Activated naive CD8-positive, alpha-beta T cell treated with anti-CD3 and anti-CD28 coated beads for 36 hours (primary cell): ENCODE measurements at regions not wholly inside any gene's neighbourhood (a gene's known extent, or its start where the extent isn't known, plus 50 kb on each side); places are given as distances from the start of the nearest gene placed in this dataset.

ENCODE experiments used
- DNase-seq: peaks from one replicate; pipeline ENCODE4 v3.0.0; 2021
- H3K27ac Mint-ChIP-seq: one replicate; pipeline ENCODE4 v1.8.0; 2022; ENCODE audit warnings: mild to moderate bottlenecking, moderate library complexity, mixed read lengths
- H3K27me3 Mint-ChIP-seq: one replicate; pipeline ENCODE4 v1.8.0; 2022; ENCODE audit warnings: mild to moderate bottlenecking, mixed read lengths
- H3K36me3 Mint-ChIP-seq: one replicate; pipeline ENCODE4 v1.8.0; 2021; ENCODE audit warnings: mild to moderate bottlenecking, mixed read lengths
- H3K4me1 Mint-ChIP-seq: one replicate; pipeline ENCODE4 v1.8.0; 2021; ENCODE audit warnings: mixed read lengths
- H3K4me3 Mint-ChIP-seq: one replicate; pipeline ENCODE4 v1.8.0; 2022; ENCODE audit warnings: mild to moderate bottlenecking, moderate library complexity, mixed read lengths
- H3K9me3 Mint-ChIP-seq: one replicate; pipeline ENCODE4 v1.8.0; 2022; ENCODE audit warnings: mixed read lengths

DNA sequence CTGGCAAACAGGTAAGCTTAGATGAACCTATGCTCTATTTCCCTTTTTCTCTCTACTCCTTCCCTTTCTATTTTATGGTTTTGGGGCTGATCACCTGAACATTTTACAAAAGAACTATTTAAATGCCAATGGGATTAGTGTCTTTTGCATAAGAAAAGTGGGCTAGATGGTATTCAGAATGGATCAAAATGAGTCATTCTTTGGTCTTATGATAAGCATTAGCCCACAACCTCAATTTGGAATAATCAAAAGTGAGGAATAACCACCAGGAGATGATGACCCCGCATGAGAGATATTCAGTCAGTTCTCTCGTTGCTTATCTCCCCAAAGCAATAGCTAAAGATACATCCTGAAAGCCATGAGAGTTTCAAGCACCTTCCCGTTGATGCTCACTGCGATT is 399.0 kb upstream of the CADM1 start:
- H3K27ac Mint-ChIP-seq = no peak overlapping the region
- peaks cover 2% of the 10 kb centered on the region for H3K9me3 Mint-ChIP-seq
- DNase-seq = no peak
- H3K4me3 Mint-ChIP-seq = no peak overlapping the region
- peaks cover 16% of the 10 kb centered on the region for H3K27me3 Mint-ChIP-seq
- no peaks in the 10 kb centered on the region for H3K36me3 Mint-ChIP-seq
- peaks cover 2% of the 10 kb centered on the region for H3K4me1 Mint-ChIP-seq

DNA sequence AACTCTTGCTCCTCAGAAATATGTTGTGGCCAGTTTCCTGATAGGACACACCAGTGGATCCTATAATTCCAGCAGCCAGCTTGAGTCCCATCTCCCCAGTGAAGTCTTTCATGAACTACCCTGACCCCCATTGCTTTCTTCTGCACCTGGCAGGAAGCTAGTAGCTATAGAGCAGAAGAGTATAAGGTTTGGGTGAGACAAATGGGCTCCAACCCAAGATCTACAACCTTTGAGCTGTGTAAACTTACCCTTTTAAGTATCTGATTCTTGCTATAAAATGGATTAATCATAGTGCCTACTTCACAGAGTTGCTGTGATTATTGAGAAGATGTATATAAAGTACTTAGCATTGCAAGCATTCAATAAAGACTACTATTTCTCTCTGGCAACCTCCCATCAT is 396.9 kb upstream of the CADM1 start:
- no peak overlapping the region for H3K4me3 Mint-ChIP-seq
- H3K4me1 Mint-ChIP-seq = peaks cover 2% of the 10 kb centered on the region
- no peak overlapping the region for H3K27ac Mint-ChIP-seq
- DNase-seq = no peak
- H3K27me3 Mint-ChIP-seq = peaks cover 8% of the 10 kb centered on the region
- peaks cover 2% of the 10 kb centered on the region for H3K9me3 Mint-ChIP-seq
- H3K36me3 Mint-ChIP-seq = no peaks in the 10 kb centered on the region

DNA sequence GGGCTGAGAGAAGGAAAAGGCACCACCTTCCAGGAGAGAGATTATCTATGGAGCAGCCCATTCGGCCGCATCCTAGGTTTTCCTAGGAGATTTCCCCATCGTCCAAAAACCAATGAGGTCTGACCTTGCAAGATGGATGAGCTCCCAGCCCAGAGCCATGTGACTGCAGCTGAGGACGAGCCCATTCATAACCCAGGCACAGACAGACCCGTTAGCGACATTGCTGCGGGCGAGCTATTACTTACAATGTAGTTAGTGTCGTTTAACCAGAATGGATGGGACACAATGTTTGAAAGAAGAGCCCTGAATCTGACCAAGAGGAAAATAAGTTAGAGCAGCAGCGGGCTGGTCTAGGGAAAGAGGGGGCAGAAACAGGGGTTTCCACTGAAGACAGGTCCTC is 395.9 kb upstream of the CADM1 start:
- DNase-seq = no peak
- peaks cover 5% of the 10 kb centered on the region for H3K27me3 Mint-ChIP-seq
- no peaks in the 10 kb centered on the region for H3K36me3 Mint-ChIP-seq
- no peaks in the 10 kb centered on the region for H3K9me3 Mint-ChIP-seq
- H3K27ac Mint-ChIP-seq = no peak overlapping the region
- no peaks in the 10 kb centered on the region for H3K4me1 Mint-ChIP-seq
- H3K4me3 Mint-ChIP-seq = no peak overlapping the region

DNA sequence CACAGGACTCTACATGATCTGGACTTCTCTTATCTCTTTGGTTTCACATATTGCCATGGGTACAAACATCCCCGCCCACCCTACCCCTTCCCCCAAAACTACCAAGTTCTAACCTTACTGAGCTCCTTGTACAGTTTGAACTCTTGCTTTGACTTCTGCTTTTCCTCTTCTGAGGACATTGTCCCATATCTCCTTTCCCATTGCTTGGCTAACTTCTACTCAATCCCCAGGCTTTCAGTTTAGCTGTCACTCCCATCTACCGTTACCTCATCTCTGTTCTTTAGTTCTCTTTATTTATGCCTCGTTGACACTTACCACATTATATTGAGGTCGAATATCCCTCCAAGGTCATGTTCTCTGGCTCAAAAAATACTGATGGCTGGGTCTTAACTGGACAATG is 393.5 kb upstream of the CADM1 start:
- H3K27ac Mint-ChIP-seq = no peak overlapping the region
- DNase-seq = no peak
- H3K4me3 Mint-ChIP-seq = no peak overlapping the region
- H3K9me3 Mint-ChIP-seq = no peaks in the 10 kb centered on the region
- H3K36me3 Mint-ChIP-seq = no peaks in the 10 kb centered on the region
- no peaks in the 10 kb centered on the region for H3K4me1 Mint-ChIP-seq
- no peaks in the 10 kb centered on the region for H3K27me3 Mint-ChIP-seq

DNA sequence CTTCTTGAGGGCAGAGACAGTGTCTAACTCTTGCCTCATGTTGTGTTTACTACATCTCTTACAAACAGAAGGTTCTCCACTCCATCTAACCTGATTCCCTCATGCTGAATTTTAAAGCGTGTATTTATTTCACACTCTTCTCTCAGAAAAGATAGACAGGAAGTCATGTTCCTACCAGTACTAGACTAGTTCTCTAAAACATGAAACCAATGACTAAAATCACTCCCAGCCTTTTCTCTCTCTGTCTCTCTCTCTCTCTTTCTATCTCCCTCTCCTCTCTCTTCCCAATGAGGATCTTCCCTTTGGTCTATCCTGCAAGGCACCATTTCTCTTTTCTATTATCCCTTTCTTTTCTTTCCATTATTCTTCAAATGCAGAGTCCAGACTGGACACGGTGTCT is 391.9 kb upstream of the CADM1 start:
- Mint-ChIP-seq H3K36me3 (no peaks in the 10 kb centered on the region), H3K9me3 (no peaks in the 10 kb centered on the region), H3K27me3 (no peaks in the 10 kb centered on the region), H3K27ac (no peak overlapping the region), H3K4me1 (no peaks in the 10 kb centered on the region), H3K4me3 (no peak overlapping the region)
- no peak for DNase-seq

DNA sequence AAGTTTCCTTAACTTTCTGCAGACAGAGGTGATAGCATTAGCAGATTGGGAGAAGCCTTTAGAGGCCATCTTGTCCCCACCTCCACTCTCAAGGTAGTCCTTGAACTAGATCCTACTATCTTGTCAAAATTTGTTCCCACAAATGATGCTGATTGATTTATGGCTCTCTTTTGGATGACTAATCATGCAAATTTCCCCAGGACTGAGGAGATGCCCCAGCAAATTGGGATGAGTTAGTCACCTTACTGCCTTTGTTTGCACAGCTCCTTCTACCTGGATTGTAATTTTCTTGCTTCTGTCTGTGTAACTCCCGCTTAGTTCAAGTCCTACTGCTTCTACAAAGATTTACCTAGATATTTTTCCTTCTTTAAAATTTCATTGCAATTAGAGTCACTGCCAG is 391.4 kb upstream of the CADM1 start:
- no peaks in the 10 kb centered on the region for H3K36me3 Mint-ChIP-seq
- H3K9me3 Mint-ChIP-seq = no peaks in the 10 kb centered on the region
- DNase-seq = no peak
- H3K27me3 Mint-ChIP-seq = no peaks in the 10 kb centered on the region
- no peak overlapping the region for H3K4me3 Mint-ChIP-seq
- no peaks in the 10 kb centered on the region for H3K4me1 Mint-ChIP-seq
- H3K27ac Mint-ChIP-seq = no peak overlapping the region

DNA sequence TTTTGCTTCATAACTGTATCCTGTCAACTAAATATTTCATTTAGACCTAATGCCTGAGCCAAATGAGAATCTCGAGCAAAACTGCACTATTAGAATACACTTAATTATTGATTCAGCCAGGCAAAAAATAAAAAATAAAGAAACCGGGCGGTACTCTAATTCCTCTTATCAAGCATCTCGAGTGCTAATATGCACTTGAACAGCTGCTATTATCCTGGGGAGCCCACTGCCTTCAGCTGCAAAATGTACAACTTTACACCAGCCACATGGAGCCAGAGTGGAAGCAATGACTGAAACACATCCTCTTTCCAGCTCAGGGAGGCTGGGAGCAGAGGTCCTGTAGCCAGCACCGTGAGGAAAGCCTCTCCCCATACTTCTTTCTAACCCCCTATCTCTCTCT is 390.0 kb upstream of the CADM1 start:
- Mint-ChIP-seq H3K27ac (no peak overlapping the region), H3K27me3 (no peaks in the 10 kb centered on the region), H3K4me1 (no peaks in the 10 kb centered on the region), H3K36me3 (no peaks in the 10 kb centered on the region), H3K4me3 (no peak overlapping the region), H3K9me3 (no peaks in the 10 kb centered on the region)
- no peak for DNase-seq

DNA sequence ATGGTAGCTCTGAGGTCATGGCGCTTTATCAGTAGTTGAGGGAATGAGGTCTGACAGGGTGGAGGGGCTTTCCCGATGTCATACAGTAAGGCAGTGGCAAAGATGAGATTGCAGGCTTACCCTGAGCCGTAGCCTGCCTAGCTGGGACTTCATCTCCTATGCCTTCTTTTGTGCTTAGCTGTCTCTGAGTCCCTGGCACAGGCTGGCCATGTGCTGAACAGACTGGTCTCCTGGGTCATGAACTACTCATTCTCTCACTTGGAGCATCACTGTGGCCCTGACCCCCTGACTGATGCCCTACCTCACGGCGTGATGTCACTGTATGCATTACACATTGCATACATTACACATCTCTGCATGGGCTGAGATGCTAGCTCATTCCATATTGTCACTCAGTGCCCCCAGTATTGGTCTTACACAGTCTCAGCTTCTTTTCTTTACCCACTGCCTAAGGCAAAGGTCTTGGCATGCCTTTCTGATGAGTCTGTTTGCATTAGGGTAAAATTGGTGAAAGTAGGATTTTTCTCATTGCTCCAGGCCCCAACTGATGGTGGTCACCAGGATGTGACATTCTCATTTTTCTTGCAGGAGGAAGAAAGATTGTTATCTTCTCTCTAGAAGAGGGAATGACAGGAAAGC is 389.4 kb upstream of the CADM1 start:
- DNase-seq = no peak
- H3K36me3 Mint-ChIP-seq = no peaks in the 10 kb centered on the region
- no peaks in the 10 kb centered on the region for H3K27me3 Mint-ChIP-seq
- H3K4me1 Mint-ChIP-seq = no peaks in the 10 kb centered on the region
- no peak overlapping the region for H3K27ac Mint-ChIP-seq
- no peak overlapping the region for H3K4me3 Mint-ChIP-seq
- no peaks in the 10 kb centered on the region for H3K9me3 Mint-ChIP-seq

DNA sequence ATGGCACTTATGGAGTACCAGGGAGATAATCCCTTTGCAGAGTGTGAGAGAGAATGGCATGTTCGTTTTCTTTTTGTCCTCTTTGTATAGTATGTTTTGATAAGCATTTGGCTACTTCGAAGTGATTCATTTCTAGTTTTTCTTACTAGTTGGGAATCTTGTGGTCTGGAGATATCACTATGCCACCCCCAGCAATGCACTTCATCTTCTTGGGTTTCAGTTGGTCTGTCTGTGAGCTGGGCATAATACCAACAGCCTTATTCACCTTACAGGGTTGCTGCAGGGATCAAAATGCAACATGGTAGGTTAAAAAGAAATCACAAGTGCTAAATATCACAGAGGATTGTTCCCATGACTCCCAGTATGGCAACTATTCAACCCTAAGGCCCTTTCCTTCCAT is 387.8 kb upstream of the CADM1 start:
- Mint-ChIP-seq H3K36me3 (no peaks in the 10 kb centered on the region), H3K4me1 (no peaks in the 10 kb centered on the region), H3K27me3 (no peaks in the 10 kb centered on the region), H3K27ac (no peak overlapping the region), H3K9me3 (no peaks in the 10 kb centered on the region), H3K4me3 (no peak overlapping the region)
- DNase-seq = no peak

DNA sequence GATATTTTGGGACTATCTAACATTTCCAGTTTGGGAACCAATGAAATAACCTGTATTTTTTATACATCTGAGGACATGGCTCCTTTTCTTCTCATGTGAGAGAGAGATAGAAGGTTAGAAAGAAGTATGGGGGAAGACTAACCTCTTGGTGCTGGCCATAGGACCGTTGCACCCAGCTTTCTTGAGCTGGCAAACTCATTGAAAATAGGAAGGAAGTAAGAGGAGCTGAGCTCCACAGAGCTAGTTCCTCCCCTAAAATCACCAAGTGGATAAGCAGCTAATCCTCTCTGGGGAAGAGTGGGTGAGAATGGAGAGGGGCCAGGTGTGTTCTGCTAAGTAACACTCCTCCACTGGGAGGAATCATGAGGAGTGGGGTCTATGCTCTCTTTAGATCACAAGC is 387.4 kb upstream of the CADM1 start:
- Mint-ChIP-seq H3K9me3 (no peaks in the 10 kb centered on the region), H3K4me1 (no peaks in the 10 kb centered on the region), H3K36me3 (no peaks in the 10 kb centered on the region), H3K27me3 (no peaks in the 10 kb centered on the region), H3K27ac (no peak overlapping the region), H3K4me3 (no peak overlapping the region)
- no peak for DNase-seq

DNA sequence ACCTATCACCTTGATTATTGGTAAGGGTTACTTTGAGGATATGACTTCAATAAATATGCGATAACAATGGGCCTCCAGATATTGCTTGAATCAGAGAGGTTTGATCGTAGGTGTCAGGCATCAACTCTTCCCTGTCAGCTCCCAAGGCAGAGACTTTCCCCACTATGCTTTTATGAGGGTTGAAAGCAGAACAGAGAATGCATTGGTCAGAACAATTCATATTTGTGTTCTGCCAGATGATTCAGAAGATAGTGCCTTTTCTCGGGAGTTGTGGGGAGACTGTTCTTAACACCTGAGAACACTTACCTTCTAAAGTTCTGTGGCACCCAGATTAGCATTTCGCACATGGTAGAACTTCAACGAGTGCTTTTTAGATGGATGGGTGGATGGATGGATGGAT is 386.3 kb upstream of the CADM1 start:
- no peaks in the 10 kb centered on the region for H3K36me3 Mint-ChIP-seq
- H3K4me3 Mint-ChIP-seq = no peak overlapping the region
- no peaks in the 10 kb centered on the region for H3K9me3 Mint-ChIP-seq
- no peak overlapping the region for H3K27ac Mint-ChIP-seq
- DNase-seq = no peak
- no peaks in the 10 kb centered on the region for H3K27me3 Mint-ChIP-seq
- no peaks in the 10 kb centered on the region for H3K4me1 Mint-ChIP-seq

DNA sequence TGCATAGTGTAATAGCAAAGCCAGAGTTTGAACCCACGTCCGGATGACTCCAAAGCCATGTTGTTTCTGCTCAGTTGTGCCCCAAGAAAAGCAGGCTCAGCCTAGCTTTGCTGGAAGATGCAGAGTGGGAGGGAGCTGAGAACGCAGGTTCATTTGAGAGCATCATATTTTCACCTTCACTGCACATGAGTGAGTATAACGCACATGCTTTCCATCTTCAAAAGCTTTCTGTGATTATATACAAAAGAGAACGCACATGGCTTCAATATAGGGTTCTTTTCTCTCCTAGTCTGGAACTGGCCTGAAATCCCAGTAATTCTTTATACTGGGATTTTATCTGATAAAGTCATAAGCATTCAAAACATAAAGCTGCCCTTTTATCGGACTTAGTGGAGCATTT is 385.5 kb upstream of the CADM1 start:
- Mint-ChIP-seq H3K4me1 (no peaks in the 10 kb centered on the region), H3K27ac (no peak overlapping the region), H3K36me3 (no peaks in the 10 kb centered on the region), H3K4me3 (no peak overlapping the region), H3K9me3 (no peaks in the 10 kb centered on the region), H3K27me3 (no peaks in the 10 kb centered on the region)
- no peak for DNase-seq

DNA sequence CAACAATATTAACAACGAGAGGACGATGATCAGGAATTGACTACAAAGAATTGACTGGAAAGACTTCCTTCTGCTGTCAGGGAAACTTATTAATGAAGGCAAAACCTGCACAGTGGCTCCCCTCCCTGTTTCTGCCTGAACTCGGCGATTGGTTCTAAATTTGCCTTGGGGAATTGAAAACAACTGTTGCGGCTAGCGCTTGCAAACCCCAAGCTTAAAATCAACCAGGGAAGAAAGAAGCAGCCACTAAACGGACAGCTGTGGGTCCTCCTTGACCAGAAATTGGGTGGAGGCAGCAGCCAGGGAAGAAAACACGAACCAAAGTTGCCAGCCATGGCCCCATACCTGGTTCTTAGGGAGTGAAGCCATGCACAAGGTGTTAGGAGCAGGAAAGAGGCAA is 383.5 kb upstream of the CADM1 start:
- no peak for DNase-seq
- Mint-ChIP-seq H3K4me3 (no peak overlapping the region), H3K27ac (no peak overlapping the region), H3K36me3 (no peaks in the 10 kb centered on the region), H3K27me3 (no peaks in the 10 kb centered on the region), H3K9me3 (peaks cover 1% of the 10 kb centered on the region), H3K4me1 (no peaks in the 10 kb centered on the region)

DNA sequence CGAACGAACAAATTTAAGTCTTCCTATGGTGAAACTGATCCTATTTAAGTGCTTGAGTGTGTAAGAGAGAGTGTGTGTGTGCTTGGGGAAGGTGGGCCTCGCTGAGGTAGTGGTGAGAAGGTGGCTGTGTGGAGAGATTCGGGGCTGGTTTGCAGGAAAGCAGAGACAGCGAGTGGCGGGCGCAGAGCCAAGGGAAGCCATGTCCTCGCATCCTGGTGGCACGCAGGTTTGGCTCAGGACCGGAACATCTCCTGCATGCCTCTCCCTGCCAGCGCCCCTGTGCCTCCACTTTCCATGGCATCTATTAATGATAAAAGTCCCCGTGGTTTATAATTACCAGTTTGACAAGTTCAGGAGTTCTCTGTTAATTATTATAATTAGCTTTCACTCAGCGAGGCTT is 383.1 kb upstream of the CADM1 start:
- H3K9me3 Mint-ChIP-seq = peaks cover 1% of the 10 kb centered on the region
- H3K36me3 Mint-ChIP-seq = no peaks in the 10 kb centered on the region
- H3K4me3 Mint-ChIP-seq = no peak overlapping the region
- H3K27ac Mint-ChIP-seq = no peak overlapping the region
- H3K27me3 Mint-ChIP-seq = no peaks in the 10 kb centered on the region
- DNase-seq = no peak
- H3K4me1 Mint-ChIP-seq = no peaks in the 10 kb centered on the region

DNA sequence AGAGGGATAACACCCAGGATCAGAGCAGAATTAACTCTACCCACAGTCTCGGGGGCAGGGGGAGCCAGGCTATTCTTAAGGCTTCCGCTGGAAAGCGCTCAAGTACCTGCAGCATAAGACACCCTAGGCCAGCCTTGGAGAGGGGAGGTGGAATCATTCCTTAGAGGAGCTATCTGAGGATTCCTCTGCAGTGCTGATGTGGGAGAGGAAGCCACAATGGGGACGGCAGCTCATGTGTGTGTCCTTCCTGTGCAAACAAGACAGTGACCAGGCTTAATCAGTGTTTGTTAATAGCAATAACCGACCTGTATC is 382.2 kb upstream of the CADM1 start:
- H3K36me3 Mint-ChIP-seq = peaks cover 2% of the 10 kb centered on the region
- peaks cover 6% of the 10 kb centered on the region for H3K9me3 Mint-ChIP-seq
- H3K27ac Mint-ChIP-seq = no peak overlapping the region
- no peaks in the 10 kb centered on the region for H3K4me1 Mint-ChIP-seq
- DNase-seq = no peak
- H3K27me3 Mint-ChIP-seq = no peaks in the 10 kb centered on the region
- H3K4me3 Mint-ChIP-seq = no peak overlapping the region

DNA sequence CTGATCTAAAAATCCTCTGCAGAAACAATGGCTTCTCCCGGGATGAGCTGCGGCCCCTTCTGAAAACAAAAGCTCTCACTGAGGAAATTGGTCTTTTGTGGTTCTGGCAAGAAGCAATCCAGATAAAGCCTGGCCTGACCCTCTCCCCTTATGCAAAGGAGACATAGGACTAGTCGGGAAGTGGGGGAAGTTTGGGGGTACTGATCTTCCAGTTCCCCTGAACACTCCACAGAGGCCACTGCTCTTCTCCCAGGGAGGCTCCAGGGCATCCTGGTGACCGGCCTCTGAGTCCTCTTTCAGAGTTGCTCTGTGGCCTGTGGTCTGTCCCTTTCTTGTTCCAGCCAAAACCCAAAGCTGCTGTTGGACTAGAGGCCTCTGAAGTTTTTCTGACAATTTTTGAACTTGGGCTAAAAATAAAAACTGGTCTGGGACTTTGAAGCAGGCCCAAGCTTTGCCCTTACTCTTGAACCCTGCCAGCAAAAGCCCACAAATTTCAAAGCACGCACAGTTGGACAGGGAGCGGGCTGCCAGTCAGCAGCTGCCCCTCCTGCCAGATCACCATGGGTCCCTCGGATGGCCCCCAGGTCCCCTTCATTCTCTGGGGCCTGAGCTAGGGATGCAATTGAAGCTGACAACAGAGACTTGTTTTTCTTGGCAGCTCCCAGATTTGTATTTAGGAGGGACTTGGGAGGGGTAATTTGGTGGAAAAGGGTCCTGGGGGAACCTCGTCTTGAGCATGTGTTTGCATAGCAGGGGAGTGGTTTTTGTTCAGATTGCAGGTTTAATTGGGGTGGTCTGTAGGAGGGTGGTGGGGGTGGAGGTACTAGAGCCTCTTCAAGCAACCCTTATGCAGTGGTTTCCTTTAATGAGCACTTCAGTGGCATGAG is 381.6 kb upstream of the CADM1 start:
- Mint-ChIP-seq H3K36me3 (peaks cover 2% of the 10 kb centered on the region), H3K27me3 (no peaks in the 10 kb centered on the region), H3K4me1 (no peaks in the 10 kb centered on the region), H3K4me3 (no peak overlapping the region), H3K27ac (no peak overlapping the region), H3K9me3 (peaks cover 6% of the 10 kb centered on the region)
- DNase-seq = no peak
